Caki2 (cell line): ENCODE measurements at regions not wholly inside any gene's neighbourhood (a gene's known extent, or its start where the extent isn't known, plus 50 kb on each side); places are given as distances from the start of the nearest gene placed in this dataset.
"Not testable (repeated sequence)": the region's sequence is repeated elsewhere in the genome, so short reads cannot be mapped to it uniquely, and the experiment has no call there.

Experiments
- DNase-seq: peaks from one replicate; pipeline ENCODE4 v3.0.0-alpha.2; 2015; ENCODE audit warnings: low read depth
- in situ Hi-C: cut with HindIII; loops from 2 replicates; pipeline ENCODE4 v1.10.0; 2016; ENCODE audit warnings: low sequenced_read_pairs, low pct_unique_long_range_greater_than_20kb, mixed read lengths

DNA sequence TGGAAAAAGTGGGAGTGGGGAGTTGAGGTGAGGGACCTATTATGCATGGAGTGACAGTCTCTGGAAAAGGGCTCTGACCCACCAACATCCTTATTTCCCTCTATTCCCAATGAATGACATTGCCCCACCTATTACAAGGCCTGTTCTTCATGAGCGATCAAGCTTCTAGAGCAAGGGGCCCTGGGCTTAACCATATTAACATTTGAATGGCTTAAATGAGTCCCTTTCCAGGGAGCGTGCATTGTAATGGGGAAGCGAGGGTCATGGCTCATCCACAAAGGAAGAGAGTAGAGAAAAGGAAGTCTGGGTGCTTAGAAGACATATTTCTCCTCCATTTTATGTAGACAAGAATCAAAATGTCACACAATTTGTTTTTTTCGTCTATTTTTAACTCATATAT is 255.5 kb downstream of the CAAP1 start:
- in situ Hi-C loops: no loop called here

DNA sequence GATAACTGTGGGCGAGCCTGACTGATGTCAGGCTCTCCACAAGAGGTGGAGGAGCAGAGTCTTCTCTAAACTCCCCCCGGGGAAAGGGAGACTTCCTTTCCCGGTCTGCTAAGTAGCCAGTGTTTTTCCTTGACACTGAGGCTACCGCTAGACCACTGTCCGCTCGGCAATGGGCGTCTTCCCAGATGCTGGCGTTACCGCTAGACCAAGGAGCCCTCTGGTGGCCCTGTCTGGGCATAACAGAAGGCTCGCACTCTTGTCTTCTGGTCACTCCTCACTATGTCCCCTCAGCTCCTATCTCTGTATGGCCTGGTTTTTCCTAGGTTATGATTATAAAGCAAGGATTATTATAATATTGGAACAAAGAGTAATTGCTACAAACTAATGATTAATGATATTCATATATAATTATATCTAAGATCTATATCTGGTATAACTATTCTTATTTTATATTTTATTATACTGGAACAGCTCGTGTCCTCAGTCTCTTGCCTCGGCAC is 278.7 kb downstream of the CAAP1 start:
- DNase-seq, in situ Hi-C loops: not testable (repeated sequence)

More for the DNA sequence above, 255.5 kb downstream of the CAAP1 start:
- peak; percentile 56 for DNase-seq

DNA sequence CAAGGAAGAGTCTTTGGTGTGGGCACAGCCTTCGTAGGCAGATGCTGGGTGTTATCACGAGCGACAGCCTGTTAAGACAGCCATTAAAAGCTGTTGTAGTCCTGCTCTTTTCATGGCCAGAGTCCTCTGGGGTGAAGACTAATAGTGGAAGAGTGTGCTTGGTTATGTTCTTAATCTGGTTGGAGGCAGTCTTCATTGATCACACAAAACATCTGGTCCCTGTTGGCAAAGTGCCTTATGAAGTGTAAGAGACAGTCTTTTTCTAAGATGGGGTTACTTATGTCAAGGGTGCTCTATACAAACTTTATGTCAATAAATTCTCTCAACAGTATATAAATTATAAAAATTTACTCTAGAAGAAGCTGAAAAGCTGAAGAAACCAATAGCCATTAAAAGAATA is 280.4 kb downstream of the CAAP1 start:
- in situ Hi-C loops: no loop called here
- no peak for DNase-seq

DNA sequence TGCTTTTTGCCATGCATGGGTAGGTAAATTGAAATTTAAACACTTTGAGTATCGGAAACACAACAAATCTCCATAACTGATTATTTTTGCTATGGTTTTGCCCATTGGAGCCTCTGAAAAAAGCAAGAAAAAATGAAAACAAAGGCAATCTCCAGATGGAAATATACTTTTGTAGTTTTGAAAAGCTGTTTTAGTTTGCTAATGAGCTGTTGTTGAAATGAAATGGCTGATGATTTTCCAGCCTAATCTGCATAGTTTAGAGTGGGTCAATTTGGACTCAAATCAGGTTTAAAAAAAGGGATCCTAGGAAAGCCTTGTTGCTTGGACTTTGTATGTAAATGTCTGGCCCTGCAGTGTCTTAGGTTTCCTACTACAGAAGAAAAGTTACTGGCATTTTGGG is 285.8 kb downstream of the CAAP1 start:
- DNase-seq: no peak
- in situ Hi-C loops: no loop called here

DNA sequence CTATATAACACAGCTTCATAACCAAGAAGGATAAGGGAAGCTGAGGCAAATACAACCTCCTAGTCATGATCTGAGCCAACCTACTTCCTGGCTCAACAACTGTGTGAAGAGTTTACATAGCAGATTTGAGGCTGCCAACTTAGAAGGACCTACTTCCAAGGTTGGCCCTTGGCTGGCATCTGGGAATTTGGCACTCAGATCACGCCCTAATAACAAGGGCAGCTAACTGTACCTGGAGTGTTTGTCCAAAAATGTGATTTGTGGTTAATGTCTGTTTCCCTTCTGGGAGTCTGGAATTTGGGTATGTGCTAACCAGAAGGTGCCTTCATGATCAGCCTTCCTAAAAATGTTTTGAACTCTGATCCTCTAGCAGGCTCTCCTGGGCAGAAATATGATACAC is 287.2 kb downstream of the CAAP1 start:
- DNase-seq: no peak
- in situ Hi-C loops: no loop called here

DNA sequence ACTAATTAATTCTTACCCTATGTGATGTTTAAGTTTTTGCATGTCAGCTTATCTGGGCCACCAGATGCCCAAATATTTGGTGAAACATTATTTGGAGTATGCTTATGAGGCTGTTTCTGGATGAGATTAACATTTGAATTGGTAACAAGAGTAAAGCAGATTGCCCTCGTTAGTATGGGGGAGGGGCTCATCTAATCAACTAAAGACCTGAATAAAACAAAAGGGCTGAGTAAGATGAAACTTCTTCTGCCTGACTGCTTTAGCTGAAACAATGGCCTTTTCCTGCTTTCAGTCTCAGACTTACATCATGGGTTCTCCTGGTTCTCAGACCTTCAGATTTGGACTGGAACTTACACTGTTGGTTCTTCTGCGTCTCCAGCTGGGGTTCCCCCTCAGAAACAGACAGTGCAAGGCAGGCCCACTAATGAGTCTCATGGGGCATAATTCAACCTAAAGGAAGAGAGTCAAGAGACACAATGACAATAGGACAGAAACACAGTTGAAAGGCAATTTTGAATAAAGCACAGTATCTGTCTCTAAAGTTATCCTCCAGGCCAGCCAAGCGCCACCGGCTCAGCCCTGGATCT is 288.4 kb downstream of the CAAP1 start:
- no peak for DNase-seq
- in situ Hi-C loops: no loop called here

DNA sequence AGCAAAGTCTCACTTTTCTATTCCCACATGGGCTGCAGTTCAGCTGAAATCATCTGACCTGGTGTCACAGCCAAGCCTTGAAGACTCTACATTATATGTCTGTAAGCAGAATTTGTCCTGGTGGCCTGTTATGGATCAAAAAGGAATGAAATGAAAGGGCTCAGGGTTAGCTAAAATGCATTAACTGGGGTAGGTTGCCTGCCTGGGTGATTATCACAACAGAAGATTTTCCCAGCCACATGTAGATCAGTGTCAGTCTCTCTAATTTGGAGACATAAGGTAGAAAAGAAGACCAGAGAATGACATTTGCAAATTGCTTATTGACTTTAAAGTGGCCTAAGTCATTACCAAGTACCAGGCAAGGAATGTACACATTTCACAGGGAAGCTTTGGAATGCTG is 289.0 kb downstream of the CAAP1 start:
- in situ Hi-C loops: no loop called here

DNA sequence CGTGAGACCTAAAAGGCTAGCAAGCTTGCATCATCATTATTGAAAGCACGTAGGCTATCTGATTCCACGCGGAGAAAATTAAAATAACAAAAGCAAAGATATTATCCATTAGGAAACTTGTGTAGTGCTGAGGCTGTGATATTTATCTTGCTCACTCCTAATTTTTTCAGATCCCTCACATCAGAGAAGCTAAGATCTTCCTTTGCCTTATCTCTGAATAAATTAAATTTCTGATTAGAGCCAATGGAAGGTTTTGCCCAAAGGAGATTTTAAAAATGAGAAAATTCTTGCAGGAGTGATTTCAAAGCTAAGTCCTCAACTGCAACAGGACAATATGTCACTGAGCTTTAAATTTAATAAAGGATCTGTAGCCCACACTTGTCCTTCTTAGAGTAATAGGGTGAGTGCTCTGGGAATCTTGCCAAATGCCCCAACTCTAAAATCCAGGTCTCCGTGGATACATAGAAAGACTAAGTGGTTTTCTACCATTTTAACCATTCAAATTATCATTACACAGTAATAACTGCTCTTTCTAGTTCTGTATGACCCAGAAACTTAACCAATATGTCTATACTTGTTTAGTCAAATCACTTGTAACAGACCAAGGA is 295.0 kb downstream of the CAAP1 start:
- in situ Hi-C loops: no loop called here
- DNase-seq: no peak

More for the DNA sequence above, 289.0 kb downstream of the CAAP1 start:
- no peak for DNase-seq

DNA sequence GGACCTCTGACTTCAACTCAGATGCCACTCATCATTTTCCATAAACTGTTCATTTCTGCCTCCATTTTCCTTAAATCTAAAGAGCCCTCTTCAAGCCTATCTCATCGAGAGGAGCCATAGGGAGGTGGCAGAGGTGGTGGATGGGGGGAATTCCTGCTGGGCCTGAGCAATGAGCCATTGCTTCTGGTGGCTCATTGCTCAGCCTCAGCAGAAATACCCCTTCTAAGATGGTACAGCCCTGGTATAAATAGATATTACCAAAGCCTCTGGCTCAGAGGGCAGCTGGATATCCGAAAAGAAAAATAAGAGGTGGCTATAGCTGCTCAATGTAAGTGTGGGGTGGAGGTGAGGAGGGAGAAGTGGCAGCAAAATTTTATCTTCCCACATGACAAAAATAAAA is 313.5 kb downstream of the CAAP1 start:
- no peak for DNase-seq

DNA sequence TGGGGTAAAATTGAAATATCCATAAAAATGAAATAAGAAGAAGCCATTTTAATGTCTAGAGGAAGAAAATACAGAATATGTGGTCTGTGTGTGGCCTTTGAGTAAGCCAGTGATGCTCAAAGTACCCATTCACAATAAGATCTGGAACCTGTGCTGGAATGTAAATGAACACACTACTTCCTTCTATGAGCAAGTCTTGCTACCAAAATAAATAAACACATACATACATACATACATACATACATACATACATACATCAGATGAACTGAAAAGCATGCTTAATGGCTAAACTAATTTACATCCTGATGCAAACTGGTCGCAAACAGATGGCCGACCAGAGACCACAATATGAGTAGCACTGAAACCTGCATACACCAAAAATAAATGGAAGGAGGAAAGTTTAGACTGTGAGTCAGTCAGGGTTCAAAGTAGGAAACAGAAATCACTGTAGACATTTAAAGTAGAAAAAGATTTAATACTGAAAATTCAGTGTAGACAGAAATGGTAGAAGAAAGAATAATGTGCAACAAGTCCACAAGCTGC is 317.6 kb downstream of the CAAP1 start:
- no peak for DNase-seq
- in situ Hi-C loops: no loop called here

More for the DNA sequence above, 313.5 kb downstream of the CAAP1 start:
- in situ Hi-C loops: no loop called here

DNA sequence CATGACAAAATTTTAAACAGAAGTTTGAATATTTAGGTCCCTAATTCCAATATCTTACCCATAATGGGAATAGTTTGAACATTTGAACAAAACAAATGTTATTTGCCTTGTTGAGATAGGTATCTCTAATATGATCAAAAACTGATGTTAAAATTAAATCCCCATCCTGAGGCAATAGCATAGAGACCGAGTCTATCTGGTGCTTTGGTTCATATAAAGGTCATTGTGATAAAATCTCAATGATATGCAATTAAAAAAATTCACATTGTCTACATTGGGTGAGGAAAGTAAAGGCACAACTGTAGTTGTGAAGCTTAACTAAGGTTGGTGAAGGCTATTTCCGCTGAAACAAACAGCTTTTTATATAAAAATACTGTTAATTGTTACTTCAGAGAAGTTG is 318.3 kb downstream of the CAAP1 start:
- no peak for DNase-seq
- in situ Hi-C loops: no loop called here

DNA sequence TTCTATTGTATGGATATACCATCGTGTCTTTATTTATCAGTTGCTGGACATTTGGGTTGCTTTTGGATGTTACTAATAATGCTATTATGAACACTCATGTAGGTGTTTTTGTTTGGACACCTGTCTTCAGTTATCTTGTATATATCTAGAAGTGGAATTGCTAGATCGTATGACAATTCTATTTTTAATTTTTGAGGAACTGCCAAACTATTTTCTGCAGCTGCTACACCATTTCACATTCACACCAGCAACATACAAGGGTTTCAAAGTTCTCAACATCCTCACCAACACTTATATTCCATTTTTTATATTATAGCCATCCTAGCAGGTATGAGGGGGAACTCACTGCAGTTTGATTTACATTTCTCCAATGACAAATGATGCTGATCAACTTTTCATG is 324.6 kb downstream of the CAAP1 start:
- in situ Hi-C loops: no loop called here
- no peak for DNase-seq

DNA sequence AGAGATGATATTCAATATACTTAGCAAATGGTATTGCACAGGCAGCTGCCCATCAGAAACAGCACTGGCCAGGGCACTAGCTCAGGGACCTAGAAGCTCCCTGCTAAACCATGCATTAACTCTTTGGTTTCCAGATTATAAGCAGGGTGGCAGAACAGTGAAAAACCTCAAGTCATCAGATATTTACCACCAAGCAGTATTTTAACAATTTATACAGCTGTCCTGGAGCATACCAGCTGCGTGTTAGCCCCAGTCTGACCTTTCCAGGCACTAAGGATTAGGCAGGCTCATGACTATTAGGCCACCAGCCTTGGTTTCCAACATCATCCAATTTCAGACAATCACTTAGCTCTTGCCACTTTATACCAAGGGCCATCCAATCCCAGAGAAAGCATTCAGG is 326.5 kb downstream of the CAAP1 start:
- no peak for DNase-seq
- in situ Hi-C loops: no loop called here

DNA sequence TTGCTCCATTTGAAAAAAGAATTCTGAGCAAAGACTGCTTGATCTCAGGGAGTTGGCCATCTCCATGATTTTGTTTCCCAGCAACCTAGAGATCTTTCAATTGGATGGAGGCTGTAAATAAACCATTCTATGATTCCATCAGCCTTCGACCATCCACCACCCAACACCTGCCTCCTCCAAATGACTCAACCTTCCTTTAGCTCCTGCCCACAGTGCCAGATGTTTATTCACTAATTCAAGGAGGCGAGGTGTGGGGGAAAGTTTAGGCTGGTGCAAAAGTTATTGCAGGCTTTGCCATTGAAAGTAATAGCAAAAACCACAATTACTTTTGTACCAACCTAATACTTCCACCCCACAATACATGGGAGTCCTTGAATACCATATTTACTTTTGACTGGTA is 327.5 kb downstream of the CAAP1 start:
- in situ Hi-C loops: no loop called here

DNA sequence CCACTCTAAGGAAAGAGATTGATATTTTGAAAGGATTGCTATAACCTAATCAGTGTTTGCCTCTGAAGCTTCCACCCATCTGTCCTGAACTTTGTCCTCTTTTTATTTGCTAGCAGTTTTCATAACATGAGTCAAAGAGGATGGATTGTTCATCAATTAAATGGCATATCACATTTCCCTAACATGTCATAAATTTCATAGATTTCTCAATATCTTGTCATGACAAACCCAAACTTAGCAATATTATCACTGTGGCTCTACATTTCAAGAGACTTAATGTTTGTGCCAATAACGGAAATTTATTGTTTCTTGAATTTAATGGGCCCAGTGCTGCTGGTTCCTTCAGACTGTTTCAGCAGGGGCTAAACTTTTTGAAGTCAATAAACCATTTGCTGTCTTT is 330.3 kb downstream of the CAAP1 start:
- in situ Hi-C loops: no loop called here
- DNase-seq: no peak

More for the DNA sequence above, 327.5 kb downstream of the CAAP1 start:
- DNase-seq: no peak

DNA sequence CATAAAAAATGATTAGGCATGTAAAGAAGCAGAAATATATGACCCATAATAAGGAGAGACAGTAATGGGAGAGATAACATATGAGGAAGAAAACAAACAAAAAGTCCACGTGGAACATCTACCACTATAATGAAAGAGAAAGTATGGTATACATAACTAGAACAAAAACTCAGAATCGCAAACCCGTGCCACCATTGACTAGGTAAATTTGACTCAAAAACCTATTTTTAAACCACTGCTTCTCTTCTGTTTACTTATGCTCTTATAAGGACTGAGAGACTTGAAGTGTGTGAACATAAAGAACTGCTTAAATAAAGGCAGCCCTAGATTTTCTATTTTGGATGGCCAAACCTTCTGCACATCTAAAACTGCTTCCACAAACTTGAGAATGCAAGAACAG is 330.7 kb downstream of the CAAP1 start:
- no peak for DNase-seq
- in situ Hi-C loops: no loop called here

DNA sequence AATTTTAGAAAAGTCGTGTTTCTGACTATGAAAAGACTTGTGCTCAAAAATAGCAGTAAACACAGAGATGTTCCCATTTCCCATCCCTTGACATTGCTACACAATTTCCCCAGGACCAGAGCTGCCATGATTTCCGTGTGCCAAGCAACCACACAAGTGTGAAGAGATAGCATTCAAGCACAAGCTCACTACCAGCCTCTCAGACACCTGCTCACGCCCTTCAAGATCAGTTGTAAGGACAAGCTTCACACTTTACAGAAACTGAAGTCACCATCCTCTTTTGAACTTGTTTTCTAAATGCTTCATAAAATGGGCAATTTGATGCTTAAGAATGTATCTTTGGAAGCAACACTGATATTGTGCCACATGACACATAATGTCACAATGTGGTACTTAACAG is 333.1 kb downstream of the CAAP1 start:
- in situ Hi-C loops: no loop called here
- DNase-seq: no peak

DNA sequence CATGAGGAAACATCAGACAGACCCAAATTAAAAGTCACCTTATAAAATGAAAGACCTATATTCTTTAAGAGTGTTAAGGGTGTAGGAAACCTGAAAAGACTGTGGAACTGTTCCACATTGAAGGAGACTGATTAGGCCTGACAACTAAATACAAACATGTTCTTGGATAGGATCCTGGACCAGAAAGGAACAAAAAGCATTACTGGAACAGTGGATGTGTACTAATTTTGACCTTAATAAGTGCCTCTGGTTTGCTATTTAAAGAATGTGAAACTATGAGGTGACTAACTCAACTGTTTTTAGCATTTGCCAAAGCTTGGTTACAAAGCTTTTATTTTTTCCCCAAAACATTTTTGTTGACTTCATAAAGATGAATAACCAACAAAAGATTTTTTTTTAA is 340.6 kb downstream of the CAAP1 start:
- in situ Hi-C loops: no loop called here
- DNase-seq: no peak

DNA sequence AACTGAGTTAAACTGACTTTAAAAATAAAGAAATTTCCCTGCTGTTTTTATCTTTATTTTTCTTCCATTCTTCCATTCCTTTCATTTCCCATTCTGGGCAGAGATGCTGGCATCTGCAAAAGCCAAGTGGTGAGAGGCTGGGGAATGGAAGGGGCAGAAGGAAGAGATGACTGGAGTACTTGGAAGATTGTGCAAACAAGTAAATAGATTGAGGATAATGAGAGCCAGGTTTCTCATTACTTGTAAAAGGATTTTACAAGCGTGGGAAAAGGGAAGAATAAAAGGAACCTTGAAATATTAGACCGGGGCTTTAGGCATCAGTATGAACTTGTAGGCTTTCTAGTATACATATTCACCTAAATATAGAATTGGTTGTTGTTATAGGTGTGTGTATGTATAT is 341.2 kb downstream of the CAAP1 start:
- no peak for DNase-seq
- in situ Hi-C loops: no loop called here

DNA sequence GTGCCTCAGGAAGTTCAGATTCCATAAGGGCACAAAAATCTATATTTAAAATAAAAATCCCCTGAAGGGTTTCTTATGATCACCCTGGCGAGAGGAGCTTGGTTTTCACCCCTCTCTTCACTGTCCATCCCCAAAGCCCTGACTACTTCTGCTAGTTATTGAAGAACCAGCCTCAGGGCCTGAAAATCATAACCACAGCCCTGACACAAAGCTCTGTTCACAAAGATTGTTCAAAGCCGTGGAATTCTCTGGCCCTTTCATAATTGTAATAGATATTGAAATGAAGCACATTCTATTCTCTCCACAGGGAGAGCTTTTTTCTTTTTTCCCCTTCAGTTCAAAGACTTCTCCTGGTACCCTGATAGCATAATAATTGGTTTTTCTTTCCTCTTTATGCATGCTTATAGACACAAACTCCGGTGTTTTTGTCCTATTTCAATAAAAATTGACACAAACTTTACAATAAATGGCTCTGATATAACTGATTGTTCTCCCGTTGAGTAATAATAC is 343.8 kb downstream of the CAAP1 start:
- no peak for DNase-seq
- in situ Hi-C loops: no loop called here
